Neural crest cell (in vitro differentiated cells): ENCODE measurements at regions not wholly inside any gene's neighbourhood (a gene's known extent, or its start where the extent isn't known, plus 50 kb on each side); places are given as distances from the start of the nearest gene placed in this dataset.

Source experiments
- DNase-seq: peaks from one replicate; pipeline ENCODE4 v3.0.0; 2021; ENCODE audit warnings: low read depth, mixed read lengths, low spot score
- H3K27ac Mint-ChIP-seq: one replicate; pipeline ENCODE4 v1.8.0; 2021; ENCODE audit warnings: mild to moderate bottlenecking, mixed read lengths; ENCODE audit not compliant: unreplicated experiment
- H3K27me3 Mint-ChIP-seq: 2 replicates; pipeline ENCODE4 v1.8.0; 2021; ENCODE audit warnings: low read depth, mild to moderate bottlenecking, mixed read lengths
- H3K36me3 Mint-ChIP-seq: 2 replicates; pipeline ENCODE4 v1.8.0; 2021; ENCODE audit warnings: low read depth, mild to moderate bottlenecking, mixed read lengths
- H3K4me1 Mint-ChIP-seq: 2 replicates; pipeline ENCODE4 v1.8.0; 2021; ENCODE audit warnings: mixed read lengths
- H3K4me3 Mint-ChIP-seq: one replicate; pipeline ENCODE4 v1.8.0; 2021; ENCODE audit warnings: mild to moderate bottlenecking, mixed read lengths
- H3K9me3 Mint-ChIP-seq: 2 replicates; pipeline ENCODE4 v1.8.0; 2021; ENCODE audit warnings: mixed read lengths
- TF ChIP-seq, protein P1 (sequence below): fragments of 200-600 bp; sonication (generic); conservative IDR thresholded peaks from 2 replicates; pipeline ENCODE4 v1.5.0; 2021; ENCODE audit warnings: antibody characterized with exemption, mild to moderate bottlenecking

DNA sequence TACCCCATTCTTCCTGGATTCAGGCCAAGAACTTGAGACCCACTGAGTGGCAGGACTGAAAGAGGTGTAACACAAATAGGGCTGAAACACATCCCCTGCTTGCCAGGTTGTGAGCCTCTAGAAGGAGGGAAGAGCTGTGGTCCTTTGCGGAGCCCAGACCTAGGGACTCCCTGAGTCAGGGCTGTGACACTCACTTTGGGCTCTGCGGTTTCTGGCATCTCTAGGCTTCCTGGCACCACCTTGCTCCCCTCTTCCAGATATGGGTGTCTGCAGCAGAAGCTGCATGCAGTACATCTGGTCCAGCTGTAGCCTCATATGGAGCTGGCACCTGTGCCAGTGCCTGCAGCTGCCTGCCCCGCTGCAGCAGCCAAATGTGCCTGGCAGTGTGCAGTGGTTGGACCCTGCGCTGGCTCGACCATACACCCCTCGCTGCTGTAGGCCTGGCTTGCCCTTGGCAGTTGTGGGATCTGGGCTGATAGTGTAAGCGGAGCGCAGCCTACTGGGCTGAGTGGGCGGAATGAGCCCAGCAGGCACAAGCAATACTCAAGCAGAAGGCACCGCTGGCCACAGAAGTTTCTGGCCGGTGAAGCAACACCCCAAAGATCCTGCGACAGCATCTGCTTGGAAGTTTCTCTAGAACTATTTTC is 290.4 kb downstream of the SLITRK6 start:
- H3K36me3 Mint-ChIP-seq: no peaks in the 10 kb centered on the region
- no peaks in the 10 kb centered on the region for H3K9me3 Mint-ChIP-seq
- H3K27ac Mint-ChIP-seq: no peak overlapping the region
- TF ChIP-seq, protein P1, sequence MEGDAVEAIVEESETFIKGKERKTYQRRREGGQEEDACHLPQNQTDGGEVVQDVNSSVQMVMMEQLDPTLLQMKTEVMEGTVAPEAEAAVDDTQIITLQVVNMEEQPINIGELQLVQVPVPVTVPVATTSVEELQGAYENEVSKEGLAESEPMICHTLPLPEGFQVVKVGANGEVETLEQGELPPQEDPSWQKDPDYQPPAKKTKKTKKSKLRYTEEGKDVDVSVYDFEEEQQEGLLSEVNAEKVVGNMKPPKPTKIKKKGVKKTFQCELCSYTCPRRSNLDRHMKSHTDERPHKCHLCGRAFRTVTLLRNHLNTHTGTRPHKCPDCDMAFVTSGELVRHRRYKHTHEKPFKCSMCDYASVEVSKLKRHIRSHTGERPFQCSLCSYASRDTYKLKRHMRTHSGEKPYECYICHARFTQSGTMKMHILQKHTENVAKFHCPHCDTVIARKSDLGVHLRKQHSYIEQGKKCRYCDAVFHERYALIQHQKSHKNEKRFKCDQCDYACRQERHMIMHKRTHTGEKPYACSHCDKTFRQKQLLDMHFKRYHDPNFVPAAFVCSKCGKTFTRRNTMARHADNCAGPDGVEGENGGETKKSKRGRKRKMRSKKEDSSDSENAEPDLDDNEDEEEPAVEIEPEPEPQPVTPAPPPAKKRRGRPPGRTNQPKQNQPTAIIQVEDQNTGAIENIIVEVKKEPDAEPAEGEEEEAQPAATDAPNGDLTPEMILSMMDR: no peak
- no peak overlapping the region for H3K4me3 Mint-ChIP-seq
- H3K27me3 Mint-ChIP-seq: no peaks in the 10 kb centered on the region
- no peak for DNase-seq
- no peaks in the 10 kb centered on the region for H3K4me1 Mint-ChIP-seq

- Mint-ChIP-seq H3K9me3 (no peaks in the 10 kb centered on the region), H3K4me3 (no peak overlapping the region), H3K27me3 (no peaks in the 10 kb centered on the region), H3K36me3 (no peaks in the 10 kb centered on the region), H3K4me1 (no peaks in the 10 kb centered on the region), H3K27ac (no peak overlapping the region)
- TF ChIP-seq, protein P1: no peak
- DNase-seq: no peak
Observed at GRCh38 chr13:85503797-85504196, 295.4 kb downstream of the SLITRK6 start.

- Mint-ChIP-seq H3K27me3 (no peaks in the 10 kb centered on the region), H3K4me1 (no peaks in the 10 kb centered on the region), H3K36me3 (no peaks in the 10 kb centered on the region), H3K9me3 (no peaks in the 10 kb centered on the region), H3K4me3 (no peak overlapping the region), H3K27ac (no peak overlapping the region)
- DNase-seq: no peak
- TF ChIP-seq, protein P1: no peak
Observed at GRCh38 chr13:85501616-85502015, 297.6 kb downstream of the SLITRK6 start.

GRCh38 chr13:85500696-85501256 is 298.4 kb downstream of the SLITRK6 start:
- Mint-ChIP-seq H3K4me1 (no peaks in the 10 kb centered on the region), H3K27me3 (no peaks in the 10 kb centered on the region), H3K27ac (no peak overlapping the region)

DNA sequence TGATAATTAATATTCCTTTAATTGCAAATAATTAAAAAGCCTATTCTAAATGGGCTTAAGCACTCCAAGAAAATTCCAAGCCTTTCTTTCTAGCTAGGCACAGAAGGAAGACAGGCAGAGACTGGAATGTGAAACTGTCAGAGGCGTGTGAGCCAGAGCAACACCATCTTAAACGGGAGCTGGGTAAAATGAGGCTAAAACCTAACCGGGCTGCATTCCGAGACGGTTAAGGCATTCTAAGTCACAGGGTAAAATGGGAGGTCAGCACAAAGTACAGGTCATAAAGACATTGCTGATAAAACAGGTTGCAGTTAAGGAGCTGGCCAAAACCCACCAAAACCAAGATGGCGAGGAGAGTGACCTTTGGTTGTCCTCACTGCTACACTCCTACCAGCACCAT is 300.4 kb downstream of the SLITRK6 start:
- H3K36me3 Mint-ChIP-seq: peaks cover 2% of the 10 kb centered on the region
- H3K27ac Mint-ChIP-seq: no peak overlapping the region
- DNase-seq: no peak
- H3K27me3 Mint-ChIP-seq: no peaks in the 10 kb centered on the region
- H3K4me1 Mint-ChIP-seq: no peaks in the 10 kb centered on the region
- H3K4me3 Mint-ChIP-seq: no peak overlapping the region
- H3K9me3 Mint-ChIP-seq: peaks cover 4% of the 10 kb centered on the region
- TF ChIP-seq, protein P1: no peak

More at GRCh38 chr13:85500696-85501256, 298.4 kb downstream of the SLITRK6 start:
- Mint-ChIP-seq H3K9me3 (peaks cover 2% of the 10 kb centered on the region), H3K36me3 (peaks cover 2% of the 10 kb centered on the region), H3K4me3 (no peak overlapping the region)
- DNase-seq: no peak
- TF ChIP-seq, protein P1: no peak
